Ascending aorta (tissue), 2 donors: ENCODE measurements at regions not wholly inside any gene's neighbourhood (a gene's known extent, or its start where the extent isn't known, plus 50 kb on each side); places are given as distances from the start of the nearest gene placed in this dataset.

Experiments
- DNase-seq, 2 donors: peaks; one replicate each; pipeline ENCODE4 v3.0.0-alpha.2; 2019; ENCODE audit warnings: low spot score in 2 of 2
- H3K27ac ChIP-seq, 2 donors: fragments of 200-600 bp; sonication (generic); one replicate each; pipeline ENCODE4 v1.5.1; 2016 to 2017; ENCODE audit warnings: mild to moderate bottlenecking in 1 of 2
- H3K27me3 ChIP-seq: fragments of 200-600 bp; sonication (generic); one replicate; pipeline ENCODE4 v1.5.1; 2017
- H3K36me3 ChIP-seq, 2 donors: fragments of 200-600 bp; sonication (generic); one replicate each; pipeline ENCODE4 v1.5.1; 2016
- H3K4me1 ChIP-seq, 2 donors: fragments of 200-600 bp; sonication (generic); one replicate each; pipeline ENCODE4 v1.5.1; 2016 to 2017; ENCODE audit warnings: mild to moderate bottlenecking in 1 of 2
- H3K4me3 ChIP-seq, 2 donors: fragments of 200-600 bp; sonication (generic); one replicate each; pipeline ENCODE4 v1.5.1; 2016 to 2017; ENCODE audit warnings: mild to moderate bottlenecking in 1 of 2
- H3K9me3 ChIP-seq, 2 donors: fragments of 200-600 bp; sonication (generic); one replicate each; pipeline ENCODE4 v1.5.1; 2016
- intact Hi-C: fragments of 100-400 bp; cut with DNase I; formaldehyde crosslinking; loops from one replicate; pipeline ENCODE4 v1.15.1; 2023
- TF ChIP-seq, protein P1 (sequence below), 3 experiments: fragments of 200-600 bp in 2 of 3; fragments of 450-650 bp in 1 of 3; sonication (generic) in 2 of 3; IDR thresholded peaks; one replicate each; pipeline ENCODE4 v1.5.1; 2016 to 2019; ENCODE audit warnings: antibody characterized with exemption in 3 of 3, mild to moderate bottlenecking in 1 of 3, moderate library complexity in 1 of 3

DNA sequence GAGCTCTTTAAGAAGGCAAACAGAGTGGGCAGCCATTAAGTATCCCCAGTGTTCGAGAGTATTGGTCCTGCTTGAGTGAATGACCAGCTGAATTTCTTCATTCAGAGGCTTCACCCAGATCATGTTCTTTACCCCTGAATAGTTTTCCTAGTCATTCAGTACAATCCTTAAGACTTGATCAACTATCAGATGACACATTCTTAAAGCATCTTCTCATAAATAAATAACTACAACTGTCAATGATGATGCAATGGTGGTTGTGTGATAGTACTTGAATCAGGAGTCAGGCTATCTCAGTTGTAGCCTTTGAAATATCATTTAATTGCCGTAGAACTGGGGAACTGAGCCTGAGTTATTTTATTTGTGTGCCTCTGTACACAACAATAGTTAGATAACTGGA is 416.8 kb upstream of the CCL2 start:
- intact Hi-C loops, result no loop called here
- no peaks in the 10 kb centered on the region for H3K4me1 ChIP-seq
- no peak overlapping the region for H3K4me3 ChIP-seq
- H3K27ac ChIP-seq, result no peak overlapping the region
- TF ChIP-seq, protein P1, sequence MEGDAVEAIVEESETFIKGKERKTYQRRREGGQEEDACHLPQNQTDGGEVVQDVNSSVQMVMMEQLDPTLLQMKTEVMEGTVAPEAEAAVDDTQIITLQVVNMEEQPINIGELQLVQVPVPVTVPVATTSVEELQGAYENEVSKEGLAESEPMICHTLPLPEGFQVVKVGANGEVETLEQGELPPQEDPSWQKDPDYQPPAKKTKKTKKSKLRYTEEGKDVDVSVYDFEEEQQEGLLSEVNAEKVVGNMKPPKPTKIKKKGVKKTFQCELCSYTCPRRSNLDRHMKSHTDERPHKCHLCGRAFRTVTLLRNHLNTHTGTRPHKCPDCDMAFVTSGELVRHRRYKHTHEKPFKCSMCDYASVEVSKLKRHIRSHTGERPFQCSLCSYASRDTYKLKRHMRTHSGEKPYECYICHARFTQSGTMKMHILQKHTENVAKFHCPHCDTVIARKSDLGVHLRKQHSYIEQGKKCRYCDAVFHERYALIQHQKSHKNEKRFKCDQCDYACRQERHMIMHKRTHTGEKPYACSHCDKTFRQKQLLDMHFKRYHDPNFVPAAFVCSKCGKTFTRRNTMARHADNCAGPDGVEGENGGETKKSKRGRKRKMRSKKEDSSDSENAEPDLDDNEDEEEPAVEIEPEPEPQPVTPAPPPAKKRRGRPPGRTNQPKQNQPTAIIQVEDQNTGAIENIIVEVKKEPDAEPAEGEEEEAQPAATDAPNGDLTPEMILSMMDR (IDR thresholded peaks at IDR 0.05), result no peak
- no peak for DNase-seq
- no peaks in the 10 kb centered on the region for H3K36me3 ChIP-seq
- H3K27me3 ChIP-seq, result no peaks in the 10 kb centered on the region
- no peaks in the 10 kb centered on the region for H3K9me3 ChIP-seq

DNA sequence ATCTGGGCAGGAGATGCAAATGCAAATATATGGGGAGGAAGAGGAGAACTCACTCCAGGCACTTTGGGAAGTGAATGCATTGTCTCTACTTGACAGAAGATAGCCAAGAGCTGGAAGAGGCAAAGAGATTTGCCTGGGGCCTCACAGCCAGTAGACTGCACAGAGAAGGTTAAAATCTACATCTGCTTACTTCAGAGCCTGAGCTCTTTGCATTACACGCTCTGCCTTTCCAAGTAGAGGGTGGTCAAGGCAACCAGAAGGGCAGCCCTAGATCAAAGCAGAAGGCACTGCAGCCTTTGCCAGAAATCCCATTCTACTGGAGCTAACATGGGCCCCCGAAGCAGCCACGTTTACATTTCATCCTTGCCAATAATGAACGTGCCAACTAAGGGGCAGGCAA is 407.2 kb upstream of the CCL2 start:
- Histone ChIP-seq H3K27me3 (no peaks in the 10 kb centered on the region), H3K4me3 (no peak overlapping the region), H3K9me3 (no peaks in the 10 kb centered on the region), H3K27ac (no peak overlapping the region), H3K4me1 (no peaks in the 10 kb centered on the region), H3K36me3 (no peaks in the 10 kb centered on the region)
- DNase-seq, result no peak
- TF ChIP-seq, protein P1 (IDR thresholded peaks at IDR 0.05), result no peak
- intact Hi-C loops, result no loop called here

DNA sequence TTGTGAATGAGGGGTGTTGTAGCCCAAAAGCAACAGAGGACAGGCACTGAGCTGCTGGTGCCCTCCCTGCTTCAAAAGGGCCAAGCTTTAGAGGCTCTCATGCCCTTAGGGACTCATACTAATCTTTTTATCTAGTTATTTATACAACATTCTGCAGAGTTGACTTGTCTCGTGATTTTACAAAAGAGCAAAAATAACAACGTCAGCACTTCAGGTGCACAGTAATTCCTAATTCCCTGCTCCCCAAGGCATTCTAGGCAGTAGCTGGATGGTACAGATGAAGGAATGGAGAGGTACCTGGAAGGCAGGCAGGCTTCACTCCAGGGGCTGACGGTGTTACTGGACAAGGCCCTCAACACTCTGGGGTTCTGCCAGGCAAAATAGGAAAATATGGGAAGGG is 406.7 kb upstream of the CCL2 start:
- intact Hi-C loops, result no loop called here

DNA sequence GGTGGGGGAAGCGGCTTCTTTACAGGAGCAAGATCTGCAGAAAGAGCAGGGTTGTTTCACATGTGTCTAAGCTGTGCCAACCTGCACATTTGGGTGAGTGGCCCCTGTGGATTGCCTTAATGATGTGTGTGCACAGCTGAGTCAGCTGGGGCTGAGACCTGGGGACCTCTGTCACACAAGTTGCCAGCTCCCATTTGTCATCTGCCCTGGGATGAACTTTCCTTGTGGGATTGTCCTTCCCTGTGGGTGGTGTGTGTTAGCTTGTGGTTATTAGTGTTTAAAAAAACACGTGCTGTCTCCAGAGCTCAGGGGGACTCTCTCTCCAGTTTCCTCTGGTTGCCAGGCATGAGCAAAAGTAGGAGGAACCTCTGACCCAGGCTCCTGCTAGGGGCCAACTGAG is 400.5 kb upstream of the CCL2 start:
- H3K9me3 ChIP-seq, result no peaks in the 10 kb centered on the region
- intact Hi-C loops, result no loop called here
- H3K4me1 ChIP-seq, result no peaks in the 10 kb centered on the region
- H3K27me3 ChIP-seq, result no peaks in the 10 kb centered on the region
- TF ChIP-seq, protein P1 (IDR thresholded peaks at IDR 0.05), result no peak
- no peak overlapping the region for H3K27ac ChIP-seq
- H3K4me3 ChIP-seq, result no peak overlapping the region
- no peak for DNase-seq
- H3K36me3 ChIP-seq, result no peaks in the 10 kb centered on the region

More for the DNA sequence above, 406.7 kb upstream of the CCL2 start:
- Histone ChIP-seq H3K9me3 (no peaks in the 10 kb centered on the region), H3K27me3 (no peaks in the 10 kb centered on the region), H3K36me3 (no peaks in the 10 kb centered on the region), H3K27ac (no peak overlapping the region), H3K4me3 (no peak overlapping the region), H3K4me1 (no peaks in the 10 kb centered on the region)
- no peak for DNase-seq
- TF ChIP-seq, protein P1 (IDR thresholded peaks at IDR 0.05), result no peak

DNA sequence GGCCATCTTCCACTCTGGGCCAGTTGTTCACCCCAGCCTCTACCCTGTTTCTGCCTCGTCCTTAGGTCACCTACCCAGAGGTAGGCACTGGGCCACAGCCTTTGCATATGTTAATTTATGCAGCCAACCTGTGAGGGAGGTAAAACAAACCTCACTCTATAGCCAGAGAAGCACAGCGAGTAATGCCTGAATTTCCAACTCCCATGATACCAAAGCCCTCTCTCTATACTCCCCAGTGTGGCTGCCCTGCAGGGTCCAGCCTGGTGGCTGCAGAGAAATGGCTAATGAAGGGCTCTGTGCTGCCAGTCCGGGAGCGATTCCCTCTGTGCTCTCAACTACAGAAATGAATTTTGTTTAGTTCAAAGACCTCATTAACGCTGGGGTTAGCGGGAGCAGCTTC is 397.0 kb upstream of the CCL2 start:
- Histone ChIP-seq H3K4me3 (no peak overlapping the region), H3K27ac (no peak overlapping the region), H3K9me3 (no peaks in the 10 kb centered on the region), H3K36me3 (no peaks in the 10 kb centered on the region), H3K27me3 (no peaks in the 10 kb centered on the region), H3K4me1 (no peaks in the 10 kb centered on the region)
- intact Hi-C loops, result no loop called here
- no peak for DNase-seq
- TF ChIP-seq, protein P1 (IDR thresholded peaks at IDR 0.05), result no peak

DNA sequence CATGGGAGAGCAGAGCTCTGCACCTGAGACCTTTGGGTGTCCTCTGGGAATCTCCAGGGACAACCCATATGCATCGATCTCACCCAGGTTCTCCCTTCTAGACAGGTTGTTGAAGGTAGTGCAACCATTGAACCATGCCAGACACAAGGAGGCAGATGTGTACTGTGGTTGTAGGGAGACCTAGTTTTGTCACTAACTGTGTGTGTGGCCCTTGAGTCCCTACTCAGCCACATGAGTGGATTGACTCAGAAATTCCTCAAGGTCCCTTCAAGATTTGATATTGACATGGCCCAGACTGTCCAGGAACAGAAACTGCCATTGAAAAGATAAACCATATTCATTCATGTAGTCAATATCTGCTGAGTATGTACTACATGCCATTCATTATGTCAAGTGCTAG is 396.4 kb upstream of the CCL2 start:
- TF ChIP-seq, protein P1 (IDR thresholded peaks at IDR 0.05), result no peak
- no peaks in the 10 kb centered on the region for H3K9me3 ChIP-seq
- H3K36me3 ChIP-seq, result no peaks in the 10 kb centered on the region
- H3K4me3 ChIP-seq, result no peak overlapping the region
- H3K27ac ChIP-seq, result no peak overlapping the region
- intact Hi-C loops, result no loop called here
- H3K4me1 ChIP-seq, result no peaks in the 10 kb centered on the region
- no peaks in the 10 kb centered on the region for H3K27me3 ChIP-seq
- no peak for DNase-seq
